K562 (cell line): ENCODE measurements at regions not wholly inside any gene's neighbourhood (a gene's known extent, or its start where the extent isn't known, plus 50 kb on each side); places are given as distances from the start of the nearest gene placed in this dataset.

ENCODE experiments used
- ATAC-seq: fragments of 200-7000 bp; cut with Tn5 transposase; 3 replicates; pipeline ENCODE4 v1.9.1; 2020; ENCODE audit warnings: moderate library complexity
- BruUV-seq: library from RNA; stranded (reverse); fragments of 400-500 nt; replicated peaks from 2 replicates; lab custom pipeline; 2021; lab: Mats Ljungman, UMichigan
- CTCF ChIA-PET: fragments of 300-600 bp; formaldehyde crosslinking; extraction: SDS; loops from one replicate; lab custom pipeline; 2021; ENCODE audit warnings: low intra/inter-chr PET ratio; lab: Yijun Ruan, JAX
- POLR2A ChIA-PET: fragments of 300-600, 350-650 bp; sonication (Branson Sonifier 250); formaldehyde crosslinking; extraction: SDS; loops from one replicate; lab custom pipeline; 2021; ENCODE audit warnings: antibody characterized with exemption, inconsistent platforms; lab: Yijun Ruan, JAX
- DNase-seq, 4 experiments: peaks; one replicate each; pipeline versions ENCODE4 v3.0.0 to v3.0.0-alpha.2; 2011 to 2018; ENCODE audit warnings: low spot score in 3 of 4, mixed read lengths in 3 of 4; ENCODE audit errors: extremely low read depth in 1 of 4
- FAIRE-seq: peaks from 2 replicates; lab custom pipeline; 2011; peaks lifted over from hg19 to GRCh38; lab: Jason Lieb, UNC
- H2AFZ ChIP-seq: 2 replicates; pipeline ENCODE4 v1.6.0; 2011; ENCODE audit warnings: low read depth, low read length, control low read depth, inconsistent platforms
- H3K27ac ChIP-seq: fragments of 200-600 bp; 3 replicates; pipeline ENCODE4 v1.8.0; 2011; ENCODE audit warnings: low read depth, mild to moderate bottlenecking, control low read depth, inconsistent platforms, low read length, moderate library complexity, mixed read lengths; ENCODE audit errors: extremely low read depth
- H3K27me3 ChIP-seq, 2 experiments: fragments of 300-600 bp in 1 of 2; 2 replicates in 1 of 2; 3 replicates in 1 of 2; pipeline versions ENCODE4 v1.6.0 to v1.8.0; 2011; ENCODE audit warnings: inconsistent platforms in 2 of 2, low read length in 2 of 2, mild to moderate bottlenecking in 1 of 2, mixed read lengths in 1 of 2, moderate library complexity in 1 of 2; ENCODE audit not compliant: control insufficient read depth in 2 of 2, insufficient read depth in 2 of 2
- H3K36me3 ChIP-seq: fragments of 300-600 bp; 3 replicates; pipeline ENCODE4 v1.8.0; 2011; ENCODE audit warnings: mild to moderate bottlenecking, low read length, inconsistent platforms; ENCODE audit not compliant: control insufficient read depth, insufficient read depth
- H3K4me1 ChIP-seq, 2 experiments: fragments of 200-600 bp in 1 of 2; replicated peaks in 1 of 2; 2 replicates in 1 of 2; 3 replicates in 1 of 2; pipeline versions ENCODE4 v1.5.1 to v1.8.0; 2011; ENCODE audit warnings: inconsistent platforms in 2 of 2, low read length in 2 of 2, mild to moderate bottlenecking in 1 of 2, mixed read lengths in 1 of 2, moderate library complexity in 1 of 2; ENCODE audit not compliant: control insufficient read depth in 2 of 2, insufficient read depth in 2 of 2
- H3K4me2 ChIP-seq: 2 replicates; pipeline ENCODE4 v1.6.1; 2011; ENCODE audit warnings: low read length, control low read depth, inconsistent platforms, mixed read lengths; ENCODE audit not compliant: insufficient read depth
- H3K4me3 ChIP-seq: fragments of 200-600 bp; sonication (generic), shearing (Covaris generic); 2 replicates; pipeline ENCODE4 v1.5.1; 2016; ENCODE audit warnings: control low read depth, inconsistent platforms
- H3K79me2 ChIP-seq: fragments of 200-600 bp; 3 replicates; pipeline ENCODE4 v1.8.0; 2011; ENCODE audit warnings: low read length, inconsistent platforms; ENCODE audit not compliant: control insufficient read depth, insufficient read depth
- H3K9ac ChIP-seq, 2 experiments: 2 replicates each; pipeline versions ENCODE4 v1.6.0 to v1.6.1; 2011; ENCODE audit warnings: low read depth in 2 of 2, low read length in 2 of 2, control low read depth in 1 of 2, inconsistent platforms in 1 of 2, mild to moderate bottlenecking in 1 of 2, mixed read lengths in 1 of 2; ENCODE audit not compliant: insufficient read depth in 1 of 2
- H3K9me1 ChIP-seq: one replicate; pipeline ENCODE4 v1.6.0; 2011; ENCODE audit warnings: inconsistent platforms, mild to moderate bottlenecking, low read length, moderate library complexity; ENCODE audit not compliant: control insufficient read depth, insufficient read depth
- H3K9me3 ChIP-seq: replicated peaks from 2 replicates; pipeline ENCODE4 v1.5.1; 2011; ENCODE audit warnings: low read depth, low read length, inconsistent platforms; ENCODE audit not compliant: control insufficient read depth, insufficient read depth
- H4K20me1 ChIP-seq: replicated peaks from 2 replicates; pipeline ENCODE4 v1.6.1; 2011; ENCODE audit warnings: low read length, inconsistent platforms, mixed read lengths; ENCODE audit not compliant: control insufficient read depth, insufficient read depth
- BRD9 ChIP-seq: fragments of 450-650 bp; IDR thresholded peaks from 2 replicates; pipeline ENCODE4 v1.6.1; 2018; ENCODE audit warnings: low read depth; ENCODE audit not compliant: partially characterized antibody
- CC2D1A ChIP-seq: fragments of 450-650 bp; IDR thresholded peaks from 2 replicates; pipeline ENCODE4 v1.6.1; 2017; ENCODE audit warnings: mild to moderate bottlenecking
- DLX4 ChIP-seq: fragments of 250-450 bp; sonication (Bioruptor Pico); IDR thresholded peaks from 2 replicates; pipeline ENCODE4 v1.6.1; 2021; ENCODE audit warnings: mild to moderate bottlenecking
- HMGXB4 ChIP-seq: sonication (generic); formaldehyde crosslinking; IDR thresholded peaks from 2 replicates; pipeline ENCODE4 v1.8.1; 2023; ENCODE audit warnings: mild to moderate bottlenecking, missing genetic modification reagents
- ILK ChIP-seq: fragments of 450-650 bp; IDR thresholded peaks from 2 replicates; pipeline ENCODE4 v1.6.1; 2016; ENCODE audit warnings: missing genetic modification characterization, low read depth, mild to moderate bottlenecking, missing compliant biosample characterization, moderate library complexity, borderline replicate concordance
- NR2F6 ChIP-seq: fragments of 450-650 bp; formaldehyde crosslinking; IDR thresholded peaks from 2 replicates; pipeline ENCODE4 v1.4.0; 2020; ENCODE audit warnings: mild to moderate bottlenecking
- RAD21 ChIP-seq, 2 experiments: fragments of 250-450 bp in 1 of 2; fragments of 450-650 bp in 1 of 2; sonication (Bioruptor Pico) in 1 of 2; formaldehyde crosslinking in 1 of 2; IDR thresholded peaks in 1 of 2; conservative IDR thresholded peaks in 1 of 2; 2 replicates each; pipeline versions ENCODE4 v1.4.0 to v1.8.0; 2020 to 2022; ENCODE audit warnings: mild to moderate bottlenecking in 2 of 2, moderate library complexity in 1 of 2
- RUNX1 ChIP-seq: sonication (generic); IDR thresholded peaks from 2 replicates; pipeline ENCODE4 v1.6.1; 2016; ENCODE audit warnings: antibody characterized with exemption, low read depth
- SIX5 ChIP-seq, 2 experiments: IDR thresholded peaks; 2 replicates each; pipeline ENCODE4 v1.6.1; 2011; ENCODE audit warnings: low read length in 2 of 2, borderline replicate concordance in 1 of 2, low read depth in 1 of 2, mild to moderate bottlenecking in 1 of 2, moderate library complexity in 1 of 2; ENCODE audit not compliant: insufficient read depth in 1 of 2
- SNAPC5 ChIP-seq: fragments of 250-450 bp; sonication (Bioruptor Pico); IDR thresholded peaks from 2 replicates; pipeline ENCODE4 v1.8.0; 2021; ENCODE audit warnings: moderate library complexity, mild to moderate bottlenecking, inconsistent platforms
- SREBF2 ChIP-seq: sonication (generic); formaldehyde crosslinking; IDR thresholded peaks from 2 replicates; pipeline ENCODE4 v1.4.0; 2020; ENCODE audit warnings: mild to moderate bottlenecking, missing genetic modification reagents
- YBX1 ChIP-seq: fragments of 450-650 bp; IDR thresholded peaks from 2 replicates; pipeline ENCODE4 v1.7.1; 2016; ENCODE audit warnings: mild to moderate bottlenecking
- ZNF699 ChIP-seq: fragments of 250-450 bp; sonication (Bioruptor Pico); IDR thresholded peaks from 2 replicates; pipeline ENCODE4 v1.8.0; 2021; ENCODE audit warnings: mild to moderate bottlenecking, moderate library complexity; ENCODE audit not compliant: insufficient replicate concordance
- WGBS: fragments of 100-300 bp; shearing (Covaris generic); methylation state at CpG from one replicate; pipeline ENCODE4 v1.1.6; 2016; ENCODE audit warnings: low coverage, mixed read lengths; ENCODE audit not compliant: insufficient coverage; ENCODE audit errors: missing lambda C conversion rate; 5-methylcytosine and 5-hydroxymethylcytosine counted together
- in situ Hi-C: fragments of 300-500 bp; cut with MboI; formaldehyde crosslinking; loops from 4 replicates; pipeline ENCODE4 v1.15.0; 2018; ENCODE audit warnings: inconsistent platforms, mixed read lengths
- intact Hi-C: fragments of 100-400 bp; cut with micrococcal nuclease; formaldehyde crosslinking; loops from 2 replicates; pipeline ENCODE4 v1.14.2; 2022
- TF ChIP-seq, protein P1 (sequence below): sonication (generic); formaldehyde crosslinking; IDR thresholded peaks from 2 replicates; pipeline ENCODE4 v1.8.1; 2023; ENCODE audit warnings: mild to moderate bottlenecking, missing genetic modification reagents
- TF ChIP-seq, protein P2 (sequence below): fragments of 150-350 bp; conservative IDR thresholded peaks from 2 replicates; pipeline ENCODE4 v1.6.1; 2014; ENCODE audit warnings: low read length

- intact Hi-C loops (no loop called here), in situ Hi-C loops (no loop called here)
- Histone ChIP-seq H3K4me2 (no peak overlapping the region), H3K27me3 (no peaks in the 10 kb centered on the region), H3K9me3 (no peaks in the 10 kb centered on the region; the same call in 1 of the 2 replicates), H3K79me2 (no peaks in the 10 kb centered on the region), H3K4me3 (no peak overlapping the region), H2AFZ (no peak overlapping the region), H3K9me1 (no peaks in the 10 kb centered on the region), H3K36me3 (no peaks in the 10 kb centered on the region), H3K4me1 (no peaks in the 10 kb centered on the region), H3K9ac (no peak overlapping the region), H4K20me1 (no peaks in the 10 kb centered on the region), H3K27ac (no peak overlapping the region)
- POLR2A ChIA-PET, result no interaction called here
- no peak for ATAC-seq
- 6% methylated on average over 2 of the region's 2 CpGs for WGBS
- no peak for DNase-seq
- CTCF ChIA-PET, result no interaction called here
- FAIRE-seq, result no peak
- no TSS peak for BruUV-seq
- no peak for TF ChIP-seq RAD21 (CRISPR knock-in tag; conservative IDR thresholded peaks at IDR 0.05 in 1 of 2, IDR thresholded peaks at IDR 0.05 in 1 of 2)
- TF ChIP-seq CC2D1A, result no peak
- no peak for TF ChIP-seq YBX1
- no peak for TF ChIP-seq ILK (tag)
- no peak for TF ChIP-seq ZNF699 (CRISPR knock-in tag)
- no peak for TF ChIP-seq DLX4 (CRISPR knock-in tag)
- TF ChIP-seq, protein P1, sequence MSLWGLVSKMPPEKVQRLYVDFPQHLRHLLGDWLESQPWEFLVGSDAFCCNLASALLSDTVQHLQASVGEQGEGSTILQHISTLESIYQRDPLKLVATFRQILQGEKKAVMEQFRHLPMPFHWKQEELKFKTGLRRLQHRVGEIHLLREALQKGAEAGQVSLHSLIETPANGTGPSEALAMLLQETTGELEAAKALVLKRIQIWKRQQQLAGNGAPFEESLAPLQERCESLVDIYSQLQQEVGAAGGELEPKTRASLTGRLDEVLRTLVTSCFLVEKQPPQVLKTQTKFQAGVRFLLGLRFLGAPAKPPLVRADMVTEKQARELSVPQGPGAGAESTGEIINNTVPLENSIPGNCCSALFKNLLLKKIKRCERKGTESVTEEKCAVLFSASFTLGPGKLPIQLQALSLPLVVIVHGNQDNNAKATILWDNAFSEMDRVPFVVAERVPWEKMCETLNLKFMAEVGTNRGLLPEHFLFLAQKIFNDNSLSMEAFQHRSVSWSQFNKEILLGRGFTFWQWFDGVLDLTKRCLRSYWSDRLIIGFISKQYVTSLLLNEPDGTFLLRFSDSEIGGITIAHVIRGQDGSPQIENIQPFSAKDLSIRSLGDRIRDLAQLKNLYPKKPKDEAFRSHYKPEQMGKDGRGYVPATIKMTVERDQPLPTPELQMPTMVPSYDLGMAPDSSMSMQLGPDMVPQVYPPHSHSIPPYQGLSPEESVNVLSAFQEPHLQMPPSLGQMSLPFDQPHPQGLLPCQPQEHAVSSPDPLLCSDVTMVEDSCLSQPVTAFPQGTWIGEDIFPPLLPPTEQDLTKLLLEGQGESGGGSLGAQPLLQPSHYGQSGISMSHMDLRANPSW (CRISPR knock-in tag), result no peak
- TF ChIP-seq SIX5 (IDR thresholded peaks at IDR 0.05; ENCODE audit: borderline replicate concordance in 1 of 2, insufficient read depth in 1 of 2, low read depth in 1 of 2, low read length in 2 of 2), result no peak
- no peak for TF ChIP-seq SREBF2
- TF ChIP-seq, protein P2, sequence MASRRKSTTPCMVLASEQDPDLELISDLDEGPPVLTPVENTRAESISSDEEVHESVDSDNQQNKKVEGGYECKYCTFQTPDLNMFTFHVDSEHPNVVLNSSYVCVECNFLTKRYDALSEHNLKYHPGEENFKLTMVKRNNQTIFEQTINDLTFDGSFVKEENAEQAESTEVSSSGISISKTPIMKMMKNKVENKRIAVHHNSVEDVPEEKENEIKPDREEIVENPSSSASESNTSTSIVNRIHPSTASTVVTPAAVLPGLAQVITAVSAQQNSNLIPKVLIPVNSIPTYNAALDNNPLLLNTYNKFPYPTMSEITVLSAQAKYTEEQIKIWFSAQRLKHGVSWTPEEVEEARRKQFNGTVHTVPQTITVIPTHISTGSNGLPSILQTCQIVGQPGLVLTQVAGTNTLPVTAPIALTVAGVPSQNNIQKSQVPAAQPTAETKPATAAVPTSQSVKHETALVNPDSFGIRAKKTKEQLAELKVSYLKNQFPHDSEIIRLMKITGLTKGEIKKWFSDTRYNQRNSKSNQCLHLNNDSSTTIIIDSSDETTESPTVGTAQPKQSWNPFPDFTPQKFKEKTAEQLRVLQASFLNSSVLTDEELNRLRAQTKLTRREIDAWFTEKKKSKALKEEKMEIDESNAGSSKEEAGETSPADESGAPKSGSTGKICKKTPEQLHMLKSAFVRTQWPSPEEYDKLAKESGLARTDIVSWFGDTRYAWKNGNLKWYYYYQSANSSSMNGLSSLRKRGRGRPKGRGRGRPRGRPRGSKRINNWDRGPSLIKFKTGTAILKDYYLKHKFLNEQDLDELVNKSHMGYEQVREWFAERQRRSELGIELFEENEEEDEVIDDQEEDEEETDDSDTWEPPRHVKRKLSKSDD, result no peak
- no peak for TF ChIP-seq NR2F6 (CRISPR knock-in tag)
- no peak for TF ChIP-seq RUNX1
- no peak for TF ChIP-seq HMGXB4 (CRISPR knock-in tag)
- TF ChIP-seq BRD9, result no peak
- no peak for TF ChIP-seq SNAPC5 (CRISPR knock-in tag)
Measured at GRCh38 chr12:30023186-30023585, 239.4 kb upstream of the TMTC1 start.
